Activated CD8-positive, alpha-beta T cell treated with anti-CD3 and anti-CD28 coated beads for 36 hours (primary cell): ENCODE measurements at regions not wholly inside any gene's neighbourhood (a gene's known extent, or its start where the extent isn't known, plus 50 kb on each side); places are given as distances from the start of the nearest gene placed in this dataset.
A peak's percentile ranks its signal among the peaks of the same experiment; 100 is the strongest.

Experiments
- ATAC-seq: fragments of 200-7000 bp; cut with Tn5 transposase; one replicate; pipeline ENCODE4 v1.10.0; 2021; ENCODE audit warnings: mild to moderate bottlenecking, moderate library complexity
- CTCF ChIA-PET: fragments of 350-600 bp; sonication (Branson Sonifier 250); formaldehyde crosslinking; loops from one replicate; lab custom pipeline; 2021; ENCODE audit warnings: antibody characterized with exemption; lab: Charles Lee
- POLR2A ChIA-PET: fragments of 350-600 bp; sonication (Branson Sonifier 250); formaldehyde crosslinking; loops from one replicate; lab custom pipeline; 2021; ENCODE audit warnings: antibody characterized with exemption; lab: Charles Lee
- DNase-seq: peaks from one replicate; pipeline ENCODE4 v3.0.0-alpha.2; 2020
- H3K27ac Mint-ChIP-seq: one replicate; pipeline ENCODE4 v1.8.0; 2021; ENCODE audit warnings: mild to moderate bottlenecking, mixed read lengths
- H3K27me3 Mint-ChIP-seq: one replicate; pipeline ENCODE4 v1.8.0; 2021; ENCODE audit warnings: mixed read lengths
- H3K36me3 Mint-ChIP-seq: one replicate; pipeline ENCODE4 v1.8.0; 2021; ENCODE audit warnings: low read depth, mixed read lengths
- H3K4me1 Mint-ChIP-seq: one replicate; pipeline ENCODE4 v1.8.0; 2021; ENCODE audit warnings: low read depth, mixed read lengths
- H3K4me3 Mint-ChIP-seq: one replicate; pipeline ENCODE4 v1.8.0; 2021; ENCODE audit warnings: mild to moderate bottlenecking, moderate library complexity, mixed read lengths
- H3K9me3 Mint-ChIP-seq: one replicate; pipeline ENCODE4 v1.8.0; 2021; ENCODE audit warnings: mixed read lengths
- CTCF ChIP-seq: fragments of 200-600 bp; IDR thresholded peaks from one replicate; pipeline ENCODE4 v1.8.0; 2022; ENCODE audit warnings: antibody characterized with exemption, mild to moderate bottlenecking
- intact Hi-C: fragments of 100-400 bp; cut with micrococcal nuclease; formaldehyde crosslinking; loops from one replicate; pipeline ENCODE4 v1.10.0; 2022

GRCh38 chr13:74193391-74193790 is 59.2 kb upstream of the KLF12 start:
- no peak for ATAC-seq
- H3K27ac Mint-ChIP-seq = no peak overlapping the region

GRCh38 chr13:74191410-74191809 is 57.2 kb upstream of the KLF12 start:
- H3K9me3 Mint-ChIP-seq = no peaks in the 10 kb centered on the region
- H3K4me3 Mint-ChIP-seq = no peak overlapping the region
- peaks cover 33% of the 10 kb centered on the region for H3K4me1 Mint-ChIP-seq
- H3K27ac Mint-ChIP-seq = no peak overlapping the region
- H3K27me3 Mint-ChIP-seq = no peaks in the 10 kb centered on the region
- H3K36me3 Mint-ChIP-seq = no peaks in the 10 kb centered on the region
- ChIA-PET CTCF (interaction anchor here (0.9 to 1.7 kb wide), 5 partner anchors 24 to 97 kb away, joined by 3 to 8 read pairs (median 3); no protein-coding TSS in a partner anchor), POLR2A (interaction anchor here (1.0 to 1.1 kb wide), 3 partner anchors 57 to 183 kb away, joined by 3 to 4 read pairs (median 3); no protein-coding TSS in a partner anchor)
- no peak for TF ChIP-seq CTCF
- ATAC-seq (peak; percentile 89), DNase-seq (no peak)
- intact Hi-C loops = no loop called here

More at GRCh38 chr13:74193391-74193790, 59.2 kb upstream of the KLF12 start:
- Mint-ChIP-seq H3K4me1 (peaks cover 33% of the 10 kb centered on the region), H3K27me3 (no peaks in the 10 kb centered on the region), H3K36me3 (no peaks in the 10 kb centered on the region), H3K9me3 (no peaks in the 10 kb centered on the region), H3K4me3 (no peak overlapping the region)
- intact Hi-C loops = no loop called here
- ChIA-PET CTCF (no interaction called here), POLR2A (no interaction called here)
- no peak for TF ChIP-seq CTCF
- DNase-seq = no peak

- ChIA-PET POLR2A (interaction anchor here (1.0 to 1.1 kb wide), 2 partner anchors 57 to 61 kb away, joined by 3 to 4 read pairs; no protein-coding TSS in a partner anchor), CTCF (interaction anchor here (0.9 to 1.7 kb wide), 6 partner anchors 24 to 98 kb away, joined by 3 to 8 read pairs (median 3); no protein-coding TSS in a partner anchor)
- intact Hi-C loops = no loop called here
- H3K4me1 Mint-ChIP-seq = peaks cover 33% of the 10 kb centered on the region
- H3K27ac Mint-ChIP-seq = peak overlapping the region; percentile 66
- DNase-seq (peak; percentile 38), ATAC-seq (peak; percentile 64)
- H3K9me3 Mint-ChIP-seq = no peaks in the 10 kb centered on the region
- no peaks in the 10 kb centered on the region for H3K36me3 Mint-ChIP-seq
- H3K4me3 Mint-ChIP-seq = no peak overlapping the region
- no peak for TF ChIP-seq CTCF
- H3K27me3 Mint-ChIP-seq = no peaks in the 10 kb centered on the region
These were observed 56.8 kb upstream of the KLF12 start for GRCh38 chr13:74190999-74191398.

GRCh38 chr13:74187564-74187963 is 53.4 kb upstream of the KLF12 start:
- Mint-ChIP-seq H3K27me3 (no peaks in the 10 kb centered on the region), H3K4me3 (no peak overlapping the region), H3K27ac (no peak overlapping the region), H3K4me1 (peaks cover 17% of the 10 kb centered on the region), H3K36me3 (no peaks in the 10 kb centered on the region), H3K9me3 (no peaks in the 10 kb centered on the region)
- DNase-seq (no peak), ATAC-seq (no peak)
- ChIA-PET CTCF (interaction anchor here (1.6 kb wide), 1 partner anchor 66 kb away, joined by 3 read pairs; no protein-coding TSS in a partner anchor), POLR2A (no interaction called here)
- intact Hi-C loops = no loop called here
- TF ChIP-seq CTCF = no peak

GRCh38 chr13:74184283-74184682 is 50.1 kb upstream of the KLF12 start:
- ATAC-seq (no peak), DNase-seq (no peak)
- H3K27me3 Mint-ChIP-seq = no peaks in the 10 kb centered on the region
- H3K36me3 Mint-ChIP-seq = no peaks in the 10 kb centered on the region
- H3K27ac Mint-ChIP-seq = no peak overlapping the region
- H3K9me3 Mint-ChIP-seq = no peaks in the 10 kb centered on the region
- ChIA-PET POLR2A (no interaction called here), CTCF (no interaction called here)
- no peaks in the 10 kb centered on the region for H3K4me1 Mint-ChIP-seq
- no peak for TF ChIP-seq CTCF
- intact Hi-C loops = no loop called here
- H3K4me3 Mint-ChIP-seq = no peak overlapping the region
